DMS79 (cell line): ENCODE measurements at regions not wholly inside any gene's neighbourhood (a gene's known extent, or its start where the extent isn't known, plus 50 kb on each side); places are given as distances from the start of the nearest gene placed in this dataset.
A peak's percentile ranks its signal among the peaks of the same experiment; 100 is the strongest.
"Not testable (repeated sequence)": the region's sequence is repeated elsewhere in the genome, so short reads cannot be mapped to it uniquely, and the experiment has no call there.

ENCODE experiments used
- DNase-seq: peaks from one replicate; lab custom pipeline; 2025; lab: John Stamatoyannopoulos, UW

GRCh38 chr15:70248116-70249025 lies 150.7 kb upstream of the TLE3 start:
- DNase-seq: peak; percentile 2

GRCh38 chr15:70247281-70247680 lies 149.6 kb upstream of the TLE3 start:
- DNase-seq: no peak

GRCh38 chr15:70246623-70247220 lies 149.0 kb upstream of the TLE3 start:
- no peak for DNase-seq

- DNase-seq: no peak
Measured at GRCh38 chr15:70245932-70246622, 148.4 kb upstream of the TLE3 start.

GRCh38 chr15:70244978-70245542 lies 147.3 kb upstream of the TLE3 start:
- DNase-seq: no peak

- DNase-seq: no peak
Measured at GRCh38 chr15:70243686-70244540, 146.2 kb upstream of the TLE3 start.

- no peak for DNase-seq
Measured at GRCh38 chr15:70242951-70243685, 145.4 kb upstream of the TLE3 start.

GRCh38 chr15:70241561-70242320 lies 144.0 kb upstream of the TLE3 start:
- DNase-seq: no peak

GRCh38 chr15:70240820-70241430 lies 143.2 kb upstream of the TLE3 start:
- no peak for DNase-seq

GRCh38 chr15:70240082-70240481 lies 142.4 kb upstream of the TLE3 start:
- no peak for DNase-seq

GRCh38 chr15:70238917-70239316 lies 141.2 kb upstream of the TLE3 start:
- no peak for DNase-seq

- no peak for DNase-seq
Measured at GRCh38 chr15:70237626-70238025, 139.9 kb upstream of the TLE3 start.

- peak; percentile 5 for DNase-seq
Measured at GRCh38 chr15:70236341-70237086, 138.8 kb upstream of the TLE3 start.

- DNase-seq: no peak
Measured at GRCh38 chr15:70235347-70235746, 137.6 kb upstream of the TLE3 start.

GRCh38 chr15:70234256-70234905 lies 136.7 kb upstream of the TLE3 start:
- no peak for DNase-seq

- no peak for DNase-seq
Measured at GRCh38 chr15:70231484-70231883, 133.8 kb upstream of the TLE3 start.

- DNase-seq: not testable (repeated sequence)
Measured at GRCh38 chr15:70227918-70228317, 130.2 kb upstream of the TLE3 start.

GRCh38 chr15:70227147-70227546 lies 129.4 kb upstream of the TLE3 start:
- DNase-seq: no peak
